ENCODE measurements at regions not wholly inside any gene's neighbourhood (a gene's known extent, or its start where the extent isn't known, plus 50 kb on each side); places are given as distances from the start of the nearest gene placed in this dataset.
"Not testable (repeated sequence)": the region's sequence is repeated elsewhere in the genome, so short reads cannot be mapped to it uniquely, and the experiment has no call there.

GRCh38 chr2:175240033-175240432 is 58.5 kb upstream of the ATP5MC3 start:
- not testable (repeated sequence) for H3K4me1 ChIP-seq (ENCODE audit: control insufficient read depth in 1 of 2, insufficient read depth in 2 of 2, low read length in 2 of 2); H3K9me3 ChIP-seq (ENCODE audit: control insufficient read depth in 1 of 2, low read length in 2 of 2); H3K27ac ChIP-seq (ENCODE audit: low read length); H3K27me3 ChIP-seq (ENCODE audit: low read depth, low read length); H3K4me3 ChIP-seq (ENCODE audit: low read depth in 1 of 2, low read length in 2 of 2); H3K36me3 ChIP-seq (ENCODE audit: control insufficient read depth in 1 of 2, insufficient read depth in 2 of 2, low read length in 2 of 2)

- H3K27me3 ChIP-seq (ENCODE audit: low read depth, low read length), result no peaks in the 10 kb centered on the region
- no peaks in the 10 kb centered on the region for H3K36me3 ChIP-seq (ENCODE audit: control insufficient read depth in 1 of 2, insufficient read depth in 2 of 2, low read length in 2 of 2)
- no peak overlapping the region for H3K4me3 ChIP-seq (ENCODE audit: low read depth in 1 of 2, low read length in 2 of 2)
- H3K27ac ChIP-seq (ENCODE audit: low read length), result no peak overlapping the region
- peaks cover 0 to 2% of the 10 kb centered on the region in 2 donors for H3K9me3 ChIP-seq (ENCODE audit: control insufficient read depth in 1 of 2, low read length in 2 of 2)
- no peaks in the 10 kb centered on the region for H3K4me1 ChIP-seq (ENCODE audit: control insufficient read depth in 1 of 2, insufficient read depth in 2 of 2, low read length in 2 of 2)
Observed at GRCh38 chr2:175236930-175237329, 55.4 kb upstream of the ATP5MC3 start.

GRCh38 chr2:175234650-175235049 is 53.1 kb upstream of the ATP5MC3 start:
- H3K9me3 ChIP-seq (ENCODE audit: control insufficient read depth in 1 of 2, low read length in 2 of 2), result peaks cover 0 to 2% of the 10 kb centered on the region in 2 donors
- no peak overlapping the region for H3K4me3 ChIP-seq (ENCODE audit: low read depth in 1 of 2, low read length in 2 of 2)
- no peak overlapping the region for H3K27ac ChIP-seq (ENCODE audit: low read length)
- H3K36me3 ChIP-seq (ENCODE audit: control insufficient read depth in 1 of 2, insufficient read depth in 2 of 2, low read length in 2 of 2), result no peaks in the 10 kb centered on the region
- H3K27me3 ChIP-seq (ENCODE audit: low read depth, low read length), result no peaks in the 10 kb centered on the region
- no peaks in the 10 kb centered on the region for H3K4me1 ChIP-seq (ENCODE audit: control insufficient read depth in 1 of 2, insufficient read depth in 2 of 2, low read length in 2 of 2)

- H3K4me3 ChIP-seq (ENCODE audit: low read depth in 1 of 2, low read length in 2 of 2), result no peak overlapping the region
Observed at GRCh38 chr2:175234153-175234552, 52.6 kb upstream of the ATP5MC3 start.

GRCh38 chr2:175233135-175233719 is 51.7 kb upstream of the ATP5MC3 start:
- Histone ChIP-seq H3K27me3 (ENCODE audit: low read depth, low read length) (no peaks in the 10 kb centered on the region), H3K27ac (ENCODE audit: low read length) (no peak overlapping the region), H3K36me3 (ENCODE audit: control insufficient read depth in 1 of 2, insufficient read depth in 2 of 2, low read length in 2 of 2) (no peaks in the 10 kb centered on the region), H3K4me1 (ENCODE audit: control insufficient read depth in 1 of 2, insufficient read depth in 2 of 2, low read length in 2 of 2) (no peaks in the 10 kb centered on the region), H3K9me3 (ENCODE audit: control insufficient read depth in 1 of 2, low read length in 2 of 2) (no peaks in the 10 kb centered on the region), H3K4me3 (ENCODE audit: low read depth in 1 of 2, low read length in 2 of 2) (no peak overlapping the region)

More at GRCh38 chr2:175234153-175234552, 52.6 kb upstream of the ATP5MC3 start:
- Histone ChIP-seq H3K9me3 (ENCODE audit: control insufficient read depth in 1 of 2, low read length in 2 of 2) (peaks cover 0 to 2% of the 10 kb centered on the region in 2 donors), H3K4me1 (ENCODE audit: control insufficient read depth in 1 of 2, insufficient read depth in 2 of 2, low read length in 2 of 2) (no peaks in the 10 kb centered on the region), H3K36me3 (ENCODE audit: control insufficient read depth in 1 of 2, insufficient read depth in 2 of 2, low read length in 2 of 2) (no peaks in the 10 kb centered on the region), H3K27ac (ENCODE audit: low read length) (no peak overlapping the region), H3K27me3 (ENCODE audit: low read depth, low read length) (no peaks in the 10 kb centered on the region)

Measured in muscle layer of duodenum (tissue), 2 donors.